WERI-Rb-1 (cell line): ENCODE measurements at regions not wholly inside any gene's neighbourhood (a gene's known extent, or its start where the extent isn't known, plus 50 kb on each side); places are given as distances from the start of the nearest gene placed in this dataset.

Source experiments
- DNase-seq: peaks from one replicate; pipeline ENCODE4 v3.0.0-alpha.2; 2020
- H3K27ac ChIP-seq: fragments of 250-450 bp; sonication (Bioruptor Pico); 2 replicates; pipeline ENCODE4 v1.5.1; 2020; ENCODE audit warnings: mild to moderate bottlenecking, moderate library complexity
- H3K27me3 ChIP-seq: fragments of 250-450 bp; sonication (Bioruptor Pico); 2 replicates; pipeline ENCODE4 v1.5.1; 2021; ENCODE audit warnings: mild to moderate bottlenecking, low read depth, moderate library complexity; ENCODE audit not compliant: insufficient read depth, severe bottlenecking
- H3K36me3 ChIP-seq: fragments of 250-450 bp; sonication (Bioruptor Pico); 2 replicates; pipeline ENCODE4 v1.5.1; 2020; ENCODE audit warnings: mild to moderate bottlenecking, moderate library complexity
- H3K4me3 ChIP-seq: 2 replicates; pipeline ENCODE4 v1.5.1; 2011; ENCODE audit warnings: low read depth, mild to moderate bottlenecking, control low read depth, low read length
- H3K9me3 ChIP-seq: fragments of 250-450 bp; sonication (Bioruptor Pico); 2 replicates; pipeline ENCODE4 v1.5.1; 2021; ENCODE audit warnings: mild to moderate bottlenecking, moderate library complexity; ENCODE audit not compliant: severe bottlenecking
- CTCF ChIP-seq: IDR thresholded peaks from 2 replicates; pipeline ENCODE4 v1.5.1; 2011; ENCODE audit warnings: low read depth, mild to moderate bottlenecking, control low read depth, inconsistent platforms, low read length

- Histone ChIP-seq H3K27me3 (no peaks in the 10 kb centered on the region), H3K9me3 (no peaks in the 10 kb centered on the region), H3K36me3 (no peaks in the 10 kb centered on the region), H3K27ac (no peak overlapping the region), H3K4me3 (no peak overlapping the region)
- no peak for TF ChIP-seq CTCF
- no peak for DNase-seq
Measured at GRCh38 chr7:344608-344994, 54.6 kb downstream of the FOXL3 start.

GRCh38 chr7:346116-346898, 56.3 kb downstream of the FOXL3 start:
- DNase-seq = no peak
- no peak overlapping the region for H3K27ac ChIP-seq
- H3K27me3 ChIP-seq = no peaks in the 10 kb centered on the region
- no peaks in the 10 kb centered on the region for H3K9me3 ChIP-seq
- H3K4me3 ChIP-seq = no peak overlapping the region
- H3K36me3 ChIP-seq = no peaks in the 10 kb centered on the region
- TF ChIP-seq CTCF = no peak

- DNase-seq = no peak
- Histone ChIP-seq H3K9me3 (no peaks in the 10 kb centered on the region), H3K4me3 (no peak overlapping the region), H3K27me3 (no peaks in the 10 kb centered on the region), H3K27ac (no peak overlapping the region), H3K36me3 (no peaks in the 10 kb centered on the region)
- TF ChIP-seq CTCF = no peak
Measured at GRCh38 chr7:347001-347590, 57.1 kb downstream of the FOXL3 start.

GRCh38 chr7:347644-348479, 57.9 kb downstream of the FOXL3 start:
- H3K27me3 ChIP-seq = no peaks in the 10 kb centered on the region
- no peak for TF ChIP-seq CTCF
- H3K27ac ChIP-seq = no peak overlapping the region
- no peaks in the 10 kb centered on the region for H3K9me3 ChIP-seq
- H3K4me3 ChIP-seq = no peak overlapping the region
- no peaks in the 10 kb centered on the region for H3K36me3 ChIP-seq
- no peak for DNase-seq

DNA sequence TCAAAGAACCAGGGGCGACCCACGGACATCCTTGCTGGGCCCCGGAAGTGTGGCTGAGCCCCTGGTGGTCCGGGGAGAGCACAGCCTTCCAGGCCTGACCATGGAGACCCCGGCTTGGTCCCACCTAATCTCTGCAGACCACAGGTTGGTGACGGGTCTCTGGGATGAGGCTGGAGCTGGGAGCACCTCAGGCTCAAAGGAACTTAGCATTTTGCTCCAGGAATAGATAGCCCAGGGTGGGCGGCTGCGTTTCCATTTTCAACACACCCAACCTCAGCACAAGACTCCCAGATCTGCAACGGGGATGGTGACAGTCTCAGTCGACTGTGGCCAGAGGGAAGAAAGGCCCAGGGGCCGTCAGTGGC, 58.5 kb downstream of the FOXL3 start:
- Histone ChIP-seq H3K9me3 (no peaks in the 10 kb centered on the region), H3K27me3 (no peaks in the 10 kb centered on the region), H3K27ac (no peak overlapping the region), H3K4me3 (no peak overlapping the region), H3K36me3 (no peaks in the 10 kb centered on the region)
- TF ChIP-seq CTCF = no peak
- no peak for DNase-seq
